Prostate gland (tissue), 2 donors: ENCODE measurements at regions not wholly inside any gene's neighbourhood (a gene's known extent, or its start where the extent isn't known, plus 50 kb on each side); places are given as distances from the start of the nearest gene placed in this dataset.

Experiments
- POLR2A ChIP-seq: fragments of 450-650 bp; IDR thresholded peaks from one replicate; pipeline ENCODE4 v1.6.1; 2016; ENCODE audit warnings: antibody characterized with exemption, mild to moderate bottlenecking
- POLR2AphosphoS5 ChIP-seq: sonication (generic); formaldehyde crosslinking; IDR thresholded peaks from one replicate; pipeline ENCODE4 v1.6.1; 2017; ENCODE audit warnings: antibody characterized with exemption
- TF ChIP-seq, protein P1 (sequence below), 4 experiments: fragments of 200-600 bp in 2 of 4; fragments of 450-650 bp in 2 of 4; sonication (generic) in 2 of 4; IDR thresholded peaks; 1 replicate in 3 of 4; 2 replicates in 1 of 4; pipeline ENCODE4 v1.5.1; 2016 to 2019; ENCODE audit warnings: antibody characterized with exemption in 4 of 4, mild to moderate bottlenecking in 2 of 4, moderate library complexity in 2 of 4

DNA sequence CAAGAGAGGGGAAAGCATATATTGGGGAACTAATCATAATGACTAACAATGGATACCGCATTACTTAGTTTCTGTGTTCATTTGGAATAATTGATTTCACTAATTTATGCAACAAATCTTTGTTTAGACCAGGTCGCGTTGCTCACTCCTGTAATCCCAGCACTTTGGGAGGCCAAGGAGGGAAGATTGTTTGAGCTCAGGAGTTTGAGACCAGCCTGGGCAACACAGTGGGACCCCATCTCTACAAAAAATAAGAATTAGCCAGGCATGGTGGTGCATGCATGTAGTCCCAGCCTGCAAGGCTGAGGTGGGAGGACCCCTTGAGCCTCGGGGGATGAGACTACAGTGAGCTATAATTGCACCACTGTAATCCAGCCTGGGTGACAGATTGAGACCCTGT, 585.7 kb upstream of the CBLB start:
- TF ChIP-seq, protein P1, sequence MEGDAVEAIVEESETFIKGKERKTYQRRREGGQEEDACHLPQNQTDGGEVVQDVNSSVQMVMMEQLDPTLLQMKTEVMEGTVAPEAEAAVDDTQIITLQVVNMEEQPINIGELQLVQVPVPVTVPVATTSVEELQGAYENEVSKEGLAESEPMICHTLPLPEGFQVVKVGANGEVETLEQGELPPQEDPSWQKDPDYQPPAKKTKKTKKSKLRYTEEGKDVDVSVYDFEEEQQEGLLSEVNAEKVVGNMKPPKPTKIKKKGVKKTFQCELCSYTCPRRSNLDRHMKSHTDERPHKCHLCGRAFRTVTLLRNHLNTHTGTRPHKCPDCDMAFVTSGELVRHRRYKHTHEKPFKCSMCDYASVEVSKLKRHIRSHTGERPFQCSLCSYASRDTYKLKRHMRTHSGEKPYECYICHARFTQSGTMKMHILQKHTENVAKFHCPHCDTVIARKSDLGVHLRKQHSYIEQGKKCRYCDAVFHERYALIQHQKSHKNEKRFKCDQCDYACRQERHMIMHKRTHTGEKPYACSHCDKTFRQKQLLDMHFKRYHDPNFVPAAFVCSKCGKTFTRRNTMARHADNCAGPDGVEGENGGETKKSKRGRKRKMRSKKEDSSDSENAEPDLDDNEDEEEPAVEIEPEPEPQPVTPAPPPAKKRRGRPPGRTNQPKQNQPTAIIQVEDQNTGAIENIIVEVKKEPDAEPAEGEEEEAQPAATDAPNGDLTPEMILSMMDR (IDR thresholded peaks at IDR 0.05): no peak
- no peak for TF ChIP-seq POLR2A
- no peak for TF ChIP-seq POLR2AphosphoS5
